ENCODE measurements at regions not wholly inside any gene's neighbourhood (a gene's known extent, or its start where the extent isn't known, plus 50 kb on each side); places are given as distances from the start of the nearest gene placed in this dataset.

- Histone ChIP-seq H3K4me3 (ENCODE audit: low read depth, low read length) (no peak overlapping the region), H3K36me3 (no peaks in the 10 kb centered on the region), H3K27me3 (ENCODE audit: insufficient read depth, low read depth, severe bottlenecking) (no peaks in the 10 kb centered on the region), H3K27ac (no peak overlapping the region), H3K9me3 (ENCODE audit: severe bottlenecking) (no peaks in the 10 kb centered on the region)
- DNase-seq = no peak
- TF ChIP-seq CTCF (IDR thresholded peaks at IDR 0.05; ENCODE audit: low read depth, low read length) = no peak
Observed at GRCh38 chr1:114209971-114210370, 56.3 kb upstream of the SYT6 start.

GRCh38 chr1:114208714-114209113, 55.0 kb upstream of the SYT6 start:
- no peaks in the 10 kb centered on the region for H3K36me3 ChIP-seq
- no peak for TF ChIP-seq CTCF (IDR thresholded peaks at IDR 0.05; ENCODE audit: low read depth, low read length)
- no peak for DNase-seq
- no peak overlapping the region for H3K27ac ChIP-seq
- no peak overlapping the region for H3K4me3 ChIP-seq (ENCODE audit: low read depth, low read length)
- H3K9me3 ChIP-seq (ENCODE audit: severe bottlenecking) = no peaks in the 10 kb centered on the region
- no peaks in the 10 kb centered on the region for H3K27me3 ChIP-seq (ENCODE audit: insufficient read depth, low read depth, severe bottlenecking)

GRCh38 chr1:114208106-114208505, 54.4 kb upstream of the SYT6 start:
- TF ChIP-seq CTCF (IDR thresholded peaks at IDR 0.05; ENCODE audit: low read depth, low read length) = no peak
- no peaks in the 10 kb centered on the region for H3K36me3 ChIP-seq
- no peak overlapping the region for H3K4me3 ChIP-seq (ENCODE audit: low read depth, low read length)
- no peaks in the 10 kb centered on the region for H3K27me3 ChIP-seq (ENCODE audit: insufficient read depth, low read depth, severe bottlenecking)
- no peaks in the 10 kb centered on the region for H3K9me3 ChIP-seq (ENCODE audit: severe bottlenecking)
- no peak overlapping the region for H3K27ac ChIP-seq
- no peak for DNase-seq

GRCh38 chr1:114207635-114208034, 54.0 kb upstream of the SYT6 start:
- no peak overlapping the region for H3K27ac ChIP-seq
- H3K4me3 ChIP-seq (ENCODE audit: low read depth, low read length) = no peak overlapping the region
- H3K36me3 ChIP-seq = no peaks in the 10 kb centered on the region
- no peak for TF ChIP-seq CTCF (IDR thresholded peaks at IDR 0.05; ENCODE audit: low read depth, low read length)
- no peaks in the 10 kb centered on the region for H3K9me3 ChIP-seq (ENCODE audit: severe bottlenecking)
- no peak for DNase-seq
- no peaks in the 10 kb centered on the region for H3K27me3 ChIP-seq (ENCODE audit: insufficient read depth, low read depth, severe bottlenecking)

GRCh38 chr1:114206392-114206791, 52.7 kb upstream of the SYT6 start:
- Histone ChIP-seq H3K27me3 (ENCODE audit: insufficient read depth, low read depth, severe bottlenecking) (no peaks in the 10 kb centered on the region), H3K36me3 (no peaks in the 10 kb centered on the region), H3K9me3 (ENCODE audit: severe bottlenecking) (no peaks in the 10 kb centered on the region), H3K4me3 (ENCODE audit: low read depth, low read length) (no peak overlapping the region), H3K27ac (no peak overlapping the region)
- DNase-seq = no peak
- no peak for TF ChIP-seq CTCF (IDR thresholded peaks at IDR 0.05; ENCODE audit: low read depth, low read length)

GRCh38 chr1:114203595-114204128, 50.0 kb upstream of the SYT6 start:
- no peak for TF ChIP-seq CTCF (IDR thresholded peaks at IDR 0.05; ENCODE audit: low read depth, low read length)
- no peaks in the 10 kb centered on the region for H3K27me3 ChIP-seq (ENCODE audit: insufficient read depth, low read depth, severe bottlenecking)
- H3K4me3 ChIP-seq (ENCODE audit: low read depth, low read length) = no peak overlapping the region
- DNase-seq = no peak
- no peaks in the 10 kb centered on the region for H3K9me3 ChIP-seq (ENCODE audit: severe bottlenecking)
- H3K27ac ChIP-seq = no peak overlapping the region
- no peaks in the 10 kb centered on the region for H3K36me3 ChIP-seq
